ENCODE measurements at regions not wholly inside any gene's neighbourhood (a gene's known extent, or its start where the extent isn't known, plus 50 kb on each side); places are given as distances from the start of the nearest gene placed in this dataset.
"Not testable (repeated sequence)": the region's sequence is repeated elsewhere in the genome, so short reads cannot be mapped to it uniquely, and the experiment has no call there.

GRCh38 chr2:121061633-121062032, 223.4 kb downstream of the TFCP2L1 start:
- Histone ChIP-seq H3K9ac (ENCODE audit: insufficient read length, low read depth) (no peak overlapping the region), H3K9me3 (ENCODE audit: insufficient read depth, low read length) (peaks cover 4% of the 10 kb centered on the region; the same call in 1 of the 2 replicates), H3K36me3 (ENCODE audit: insufficient read depth, insufficient read length, low read length) (no peaks in the 10 kb centered on the region), H3K4me1 (ENCODE audit: insufficient read depth, insufficient read length) (peaks cover 8% of the 10 kb centered on the region), H3K4me3 (ENCODE audit: insufficient read length, low read depth) (no peak overlapping the region), H3K27me3 (ENCODE audit: insufficient read depth, insufficient read length) (peaks cover 48% of the 10 kb centered on the region)
- TF ChIP-seq SUZ12 (IDR thresholded peaks at IDR 0.05; ENCODE audit: extremely low read depth, insufficient read depth, insufficient read length) (no peak), YY1 (IDR thresholded peaks at IDR 0.05; ENCODE audit: insufficient read depth, insufficient read length) (no peak), ZNF274 (IDR thresholded peaks at IDR 0.05; ENCODE audit: low read depth, low read length) (no peak)
- DNase-seq (ENCODE audit: low read depth, low spot score) = no peak

GRCh38 chr2:121063471-121063870, 221.5 kb downstream of the TFCP2L1 start:
- DNase-seq (ENCODE audit: low read depth, low spot score) = no peak
- peaks cover 8% of the 10 kb centered on the region for H3K4me1 ChIP-seq (ENCODE audit: insufficient read depth, insufficient read length)
- no peak overlapping the region for H3K9ac ChIP-seq (ENCODE audit: insufficient read length, low read depth)
- no peaks in the 10 kb centered on the region for H3K36me3 ChIP-seq (ENCODE audit: insufficient read depth, insufficient read length, low read length)
- no peak for TF ChIP-seq ZNF274 (IDR thresholded peaks at IDR 0.05; ENCODE audit: low read depth, low read length)
- TF ChIP-seq SUZ12 (IDR thresholded peaks at IDR 0.05; ENCODE audit: extremely low read depth, insufficient read depth, insufficient read length) = no peak
- no peak for TF ChIP-seq YY1 (IDR thresholded peaks at IDR 0.05; ENCODE audit: insufficient read depth, insufficient read length)
- H3K4me3 ChIP-seq (ENCODE audit: insufficient read length, low read depth) = no peak overlapping the region
- peaks cover 38% of the 10 kb centered on the region for H3K27me3 ChIP-seq (ENCODE audit: insufficient read depth, insufficient read length)
- peaks cover 6% of the 10 kb centered on the region; the same call in 1 of the 2 replicates for H3K9me3 ChIP-seq (ENCODE audit: insufficient read depth, low read length)

DNA sequence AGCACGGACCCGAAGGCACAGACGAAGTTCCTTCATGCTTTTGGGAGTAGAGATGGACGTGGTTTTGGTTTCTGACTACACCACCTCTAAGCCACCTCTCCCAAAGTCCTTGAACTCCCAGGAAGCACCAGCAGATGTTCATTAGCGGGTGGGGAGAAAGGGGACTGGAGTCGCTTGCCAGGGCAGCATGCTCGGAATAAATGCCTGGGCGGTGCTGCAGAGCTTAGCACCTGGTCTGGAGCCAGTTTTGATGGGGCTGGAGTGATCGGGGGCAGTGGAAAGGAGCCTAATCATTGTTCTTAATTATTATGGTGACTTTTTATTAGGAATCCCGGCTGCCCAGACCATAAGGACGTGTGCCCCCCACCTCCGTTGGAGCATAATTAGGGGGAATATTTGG, 220.8 kb downstream of the TFCP2L1 start:
- no peaks in the 10 kb centered on the region for H3K36me3 ChIP-seq (ENCODE audit: insufficient read depth, insufficient read length, low read length)
- H3K4me3 ChIP-seq (ENCODE audit: insufficient read length, low read depth) = no peak overlapping the region
- H3K4me1 ChIP-seq (ENCODE audit: insufficient read depth, insufficient read length) = peaks cover 8% of the 10 kb centered on the region
- no peak for TF ChIP-seq SUZ12 (IDR thresholded peaks at IDR 0.05; ENCODE audit: extremely low read depth, insufficient read depth, insufficient read length)
- no peak for TF ChIP-seq YY1 (IDR thresholded peaks at IDR 0.05; ENCODE audit: insufficient read depth, insufficient read length)
- TF ChIP-seq ZNF274 (IDR thresholded peaks at IDR 0.05; ENCODE audit: low read depth, low read length) = no peak
- no peak overlapping the region for H3K9ac ChIP-seq (ENCODE audit: insufficient read length, low read depth)
- DNase-seq (ENCODE audit: low read depth, low spot score) = no peak
- H3K27me3 ChIP-seq (ENCODE audit: insufficient read depth, insufficient read length) = peaks cover 39% of the 10 kb centered on the region
- peaks cover 6% of the 10 kb centered on the region; the same call in 1 of the 2 replicates for H3K9me3 ChIP-seq (ENCODE audit: insufficient read depth, low read length)

DNA sequence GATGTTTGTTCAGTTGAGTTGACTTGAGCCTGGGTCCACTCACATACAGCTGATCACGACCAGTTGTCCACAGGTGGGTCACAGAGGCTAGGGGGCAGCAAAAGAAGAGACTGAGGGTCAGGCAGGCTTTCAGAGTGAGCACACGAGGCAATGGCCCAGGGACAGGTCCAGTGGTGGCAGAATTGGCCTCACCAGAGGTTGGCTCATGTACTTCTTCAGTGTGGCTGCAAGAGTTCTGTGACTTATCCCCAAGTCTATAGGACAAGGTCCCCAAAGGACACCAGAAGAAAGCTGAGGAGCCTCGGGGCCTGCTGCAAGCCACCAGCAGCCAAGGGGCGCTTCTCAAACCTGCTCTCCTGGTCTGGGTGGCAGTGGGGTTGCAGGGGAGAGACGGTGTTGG, 219.8 kb downstream of the TFCP2L1 start:
- no peaks in the 10 kb centered on the region for H3K36me3 ChIP-seq (ENCODE audit: insufficient read depth, insufficient read length, low read length)
- no peak overlapping the region for H3K4me3 ChIP-seq (ENCODE audit: insufficient read length, low read depth)
- H3K9me3 ChIP-seq (ENCODE audit: insufficient read depth, low read length) = peaks cover 6% of the 10 kb centered on the region; the same call in 1 of the 2 replicates
- peaks cover 8% of the 10 kb centered on the region for H3K4me1 ChIP-seq (ENCODE audit: insufficient read depth, insufficient read length)
- TF ChIP-seq SUZ12 (IDR thresholded peaks at IDR 0.05; ENCODE audit: extremely low read depth, insufficient read depth, insufficient read length) (no peak), YY1 (IDR thresholded peaks at IDR 0.05; ENCODE audit: insufficient read depth, insufficient read length) (no peak), ZNF274 (IDR thresholded peaks at IDR 0.05; ENCODE audit: low read depth, low read length) (no peak)
- no peak for DNase-seq (ENCODE audit: low read depth, low spot score)
- H3K27me3 ChIP-seq (ENCODE audit: insufficient read depth, insufficient read length) = peaks cover 33% of the 10 kb centered on the region
- no peak overlapping the region for H3K9ac ChIP-seq (ENCODE audit: insufficient read length, low read depth)

- TF ChIP-seq YY1 (IDR thresholded peaks at IDR 0.05; ENCODE audit: insufficient read depth, insufficient read length) (no peak), SUZ12 (IDR thresholded peaks at IDR 0.05; ENCODE audit: extremely low read depth, insufficient read depth, insufficient read length) (no peak), ZNF274 (IDR thresholded peaks at IDR 0.05; ENCODE audit: low read depth, low read length) (no peak)
- Histone ChIP-seq H3K27me3 (ENCODE audit: insufficient read depth, insufficient read length) (peaks cover 28% of the 10 kb centered on the region), H3K9ac (ENCODE audit: insufficient read length, low read depth) (no peak overlapping the region), H3K4me3 (ENCODE audit: insufficient read length, low read depth) (no peak overlapping the region), H3K4me1 (ENCODE audit: insufficient read depth, insufficient read length) (peaks cover 4% of the 10 kb centered on the region), H3K36me3 (ENCODE audit: insufficient read depth, insufficient read length, low read length) (no peaks in the 10 kb centered on the region), H3K9me3 (ENCODE audit: insufficient read depth, low read length) (peaks cover 6% of the 10 kb centered on the region; the same call in 1 of the 2 replicates)
- DNase-seq (ENCODE audit: low read depth, low spot score) = no peak
Observed at GRCh38 chr2:121066526-121066925, 218.5 kb downstream of the TFCP2L1 start.

GRCh38 chr2:121068851-121069250, 216.2 kb downstream of the TFCP2L1 start:
- TF ChIP-seq YY1 (IDR thresholded peaks at IDR 0.05; ENCODE audit: insufficient read depth, insufficient read length) (no peak), ZNF274 (IDR thresholded peaks at IDR 0.05; ENCODE audit: low read depth, low read length) (no peak), SUZ12 (IDR thresholded peaks at IDR 0.05; ENCODE audit: extremely low read depth, insufficient read depth, insufficient read length) (no peak)
- Histone ChIP-seq H3K9ac (ENCODE audit: insufficient read length, low read depth) (no peak overlapping the region), H3K9me3 (ENCODE audit: insufficient read depth, low read length) (peaks cover 6% of the 10 kb centered on the region; the same call in 1 of the 2 replicates), H3K4me1 (ENCODE audit: insufficient read depth, insufficient read length) (peaks cover 15% of the 10 kb centered on the region), H3K27me3 (ENCODE audit: insufficient read depth, insufficient read length) (peaks cover 24% of the 10 kb centered on the region), H3K4me3 (ENCODE audit: insufficient read length, low read depth) (no peak overlapping the region), H3K36me3 (ENCODE audit: insufficient read depth, insufficient read length, low read length) (no peaks in the 10 kb centered on the region)
- no peak for DNase-seq (ENCODE audit: low read depth, low spot score)

- no peak overlapping the region for H3K9ac ChIP-seq (ENCODE audit: insufficient read length, low read depth)
Observed at GRCh38 chr2:121069434-121069969, 215.5 kb downstream of the TFCP2L1 start.

GRCh38 chr2:121070061-121070460, 214.9 kb downstream of the TFCP2L1 start:
- DNase-seq (ENCODE audit: low read depth, low spot score); H3K9ac ChIP-seq (ENCODE audit: insufficient read length, low read depth); H3K36me3 ChIP-seq (ENCODE audit: insufficient read depth, insufficient read length, low read length); H3K4me3 ChIP-seq (ENCODE audit: insufficient read length, low read depth); H3K9me3 ChIP-seq (ENCODE audit: insufficient read depth, low read length): not testable (repeated sequence)
- H3K27me3 ChIP-seq (ENCODE audit: insufficient read depth, insufficient read length) = peaks cover 13% of the 10 kb centered on the region
- peaks cover 24% of the 10 kb centered on the region for H3K4me1 ChIP-seq (ENCODE audit: insufficient read depth, insufficient read length)

More at GRCh38 chr2:121069434-121069969, 215.5 kb downstream of the TFCP2L1 start:
- DNase-seq (ENCODE audit: low read depth, low spot score) = no peak
- Histone ChIP-seq H3K9me3 (ENCODE audit: insufficient read depth, low read length) (peaks cover 6% of the 10 kb centered on the region; the same call in 1 of the 2 replicates), H3K4me3 (ENCODE audit: insufficient read length, low read depth) (no peak overlapping the region), H3K4me1 (ENCODE audit: insufficient read depth, insufficient read length) (peaks cover 21% of the 10 kb centered on the region), H3K36me3 (ENCODE audit: insufficient read depth, insufficient read length, low read length) (no peaks in the 10 kb centered on the region), H3K27me3 (ENCODE audit: insufficient read depth, insufficient read length) (peaks cover 18% of the 10 kb centered on the region)
- TF ChIP-seq YY1 (IDR thresholded peaks at IDR 0.05; ENCODE audit: insufficient read depth, insufficient read length) = no peak
- no peak for TF ChIP-seq SUZ12 (IDR thresholded peaks at IDR 0.05; ENCODE audit: extremely low read depth, insufficient read depth, insufficient read length)
- TF ChIP-seq ZNF274 (IDR thresholded peaks at IDR 0.05; ENCODE audit: low read depth, low read length) = no peak
